ENCODE measurements at regions not wholly inside any gene's neighbourhood (a gene's known extent, or its start where the extent isn't known, plus 50 kb on each side); places are given as distances from the start of the nearest gene placed in this dataset.

DNA sequence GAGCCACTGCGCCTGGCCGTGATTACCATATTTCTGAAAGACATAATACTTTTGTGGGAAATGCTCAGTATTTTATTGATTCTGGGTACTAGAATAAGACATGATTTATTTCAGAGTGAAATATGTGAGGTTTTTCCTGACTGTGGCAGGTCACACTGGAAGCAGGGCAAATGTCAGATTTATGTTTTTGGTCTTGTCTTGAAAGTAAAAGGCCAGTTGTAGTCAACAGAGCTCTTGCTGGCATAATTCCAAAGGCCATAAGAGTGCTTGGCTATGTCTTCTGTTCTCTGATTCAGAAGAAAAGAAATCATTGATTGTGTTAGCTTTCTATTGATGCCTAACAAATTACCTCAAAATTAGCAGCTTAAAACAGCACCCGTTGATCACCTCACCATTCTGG is 176.4 kb downstream of the TJP1 start:
- TF ChIP-seq EZH2phosphoT487 (IDR thresholded peaks at IDR 0.05; ENCODE audit: insufficient read depth, low read depth) (no peak), EZH2 (IDR thresholded peaks at IDR 0.05; ENCODE audit: insufficient read depth, poor library complexity, severe bottlenecking) (no peak)
